Cerebellar cortex (tissue), 1 donor: ENCODE measurements at regions not wholly inside any gene's neighbourhood (a gene's known extent, or its start where the extent isn't known, plus 50 kb on each side); places are given as distances from the start of the nearest gene placed in this dataset.
"Not testable (repeated sequence)": the region's sequence is repeated elsewhere in the genome, so short reads cannot be mapped to it uniquely, and the experiment has no call there.

Experiments
- DNase-seq: peaks from one replicate; pipeline ENCODE4 v3.0.0-alpha.2; 2015; ENCODE audit warnings: low spot score

DNA sequence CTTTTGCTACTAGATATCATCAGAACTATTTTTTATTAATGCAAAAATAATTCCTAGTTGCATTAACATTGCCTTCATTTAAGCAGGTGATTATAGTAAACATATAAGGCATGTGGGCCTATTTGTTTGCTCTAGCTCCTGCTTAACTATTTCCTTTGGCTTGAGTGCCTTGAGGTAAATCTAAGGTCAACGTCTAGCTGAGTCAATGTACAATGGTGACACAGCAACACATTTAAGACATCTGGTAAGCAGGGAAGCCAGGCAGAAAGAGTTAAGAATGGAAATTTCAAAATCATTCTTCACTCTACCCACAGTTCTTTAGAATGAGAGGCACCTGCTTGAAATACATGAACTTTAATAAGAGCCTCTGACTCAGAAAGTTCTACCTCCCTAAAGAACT, 111.9 kb upstream of the FST start:
- no peak for DNase-seq

DNA sequence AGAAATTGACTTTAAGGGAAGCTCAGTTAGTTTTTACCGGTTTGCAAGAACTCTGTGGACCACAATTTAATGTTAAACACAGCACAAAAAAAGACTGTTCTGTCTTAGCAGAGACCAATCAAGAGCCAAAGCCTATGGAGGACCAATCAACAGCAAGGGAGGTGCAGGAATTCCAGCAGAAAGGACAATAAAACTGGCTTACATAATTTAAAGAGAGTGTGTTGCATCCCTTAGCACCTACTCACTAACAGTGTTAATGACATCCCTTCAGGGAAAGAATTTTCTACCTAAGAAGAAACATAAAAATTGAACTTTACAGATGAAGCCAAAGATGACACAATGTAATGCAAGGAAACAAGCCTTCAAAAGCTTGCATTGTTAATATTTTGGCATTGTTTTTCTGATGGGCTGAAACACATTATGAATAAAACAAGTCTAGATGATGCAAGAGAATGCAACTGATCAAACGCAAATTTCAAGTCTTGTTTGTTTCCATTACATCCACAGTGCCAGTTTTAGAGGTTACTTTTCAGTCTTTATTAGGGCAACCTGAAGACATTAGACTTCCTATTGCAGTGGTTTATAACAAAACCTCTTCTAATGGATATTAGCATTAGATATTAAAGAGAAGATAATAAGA, 111.3 kb upstream of the FST start:
- no peak for DNase-seq

DNA sequence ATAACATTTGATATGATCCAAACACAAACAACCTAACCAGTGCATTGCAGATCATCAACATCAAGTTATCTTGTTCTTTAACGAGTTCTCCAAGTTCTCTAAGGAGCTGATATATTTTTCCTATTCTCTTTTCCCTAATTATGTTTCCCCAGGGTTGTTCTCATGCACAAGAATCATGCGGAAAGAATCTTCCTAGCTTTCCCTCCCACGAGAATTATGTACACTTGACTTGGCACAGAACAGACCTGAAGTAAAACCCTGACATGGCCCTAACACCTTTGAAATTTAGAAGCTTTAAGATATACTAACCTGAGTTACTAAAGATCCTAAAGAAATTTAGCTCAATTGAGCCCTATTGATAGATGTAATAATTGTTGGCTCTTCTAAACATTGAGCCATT, 110.7 kb upstream of the FST start:
- no peak for DNase-seq

- DNase-seq: no peak
Measured at GRCh38 chr5:53373451-53374158, 106.8 kb upstream of the FST start.

DNA sequence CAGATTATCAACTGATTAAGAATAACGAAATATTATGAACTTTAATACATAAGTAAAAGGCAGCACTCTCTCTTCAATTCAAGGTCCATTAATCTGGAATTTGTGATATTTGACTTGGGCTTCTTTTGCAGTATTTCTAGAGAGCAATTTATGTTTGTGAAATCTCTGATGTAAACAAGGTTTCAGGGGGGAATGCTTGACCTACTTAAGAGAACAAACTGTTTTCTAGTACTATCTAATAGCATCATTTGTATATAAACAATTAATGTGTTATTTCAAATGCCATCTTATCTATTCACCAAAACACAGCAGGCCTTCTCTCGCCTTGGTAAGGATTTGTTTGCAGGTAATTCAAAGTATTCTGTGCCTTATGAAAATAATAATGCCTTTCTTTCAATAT, 103.6 kb upstream of the FST start:
- no peak for DNase-seq

- no peak for DNase-seq
Measured at GRCh38 chr5:53378190-53378589, 102.2 kb upstream of the FST start.

DNA sequence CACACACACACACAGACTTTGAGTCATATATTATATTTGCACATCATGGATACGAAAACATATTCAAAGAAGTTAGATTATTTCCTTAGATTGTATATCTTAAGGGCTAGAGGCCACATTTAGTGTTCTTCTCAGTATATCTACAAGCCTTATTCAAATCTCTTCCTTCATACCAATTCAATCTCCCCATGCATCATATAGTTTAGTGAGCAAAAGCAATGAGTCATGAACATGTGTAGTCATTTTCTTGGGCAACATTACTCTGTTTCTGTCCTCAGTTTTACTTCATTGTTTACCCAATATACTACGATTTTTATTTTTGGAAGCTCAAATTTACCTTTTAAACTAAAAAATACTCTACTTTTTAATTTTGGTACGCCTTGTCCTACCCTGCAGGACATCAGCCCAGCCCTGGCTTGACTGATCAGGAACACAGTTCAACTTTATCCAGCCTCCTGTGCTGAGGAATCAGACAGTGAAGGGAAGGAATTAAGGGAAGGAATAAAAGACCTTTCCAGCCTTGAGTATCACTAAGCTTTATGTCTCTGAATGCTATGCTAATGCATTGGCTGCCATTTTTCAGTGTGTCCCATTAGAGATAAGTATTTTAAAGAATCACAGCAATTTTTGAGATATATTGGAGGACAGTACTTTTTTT, 101.7 kb upstream of the FST start:
- DNase-seq: no peak

- DNase-seq: no peak
Measured at GRCh38 chr5:53386341-53386740, 94.1 kb upstream of the FST start.

- no peak for DNase-seq
Measured at GRCh38 chr5:53389093-53389492, 91.3 kb upstream of the FST start.

- no peak for DNase-seq
Measured at GRCh38 chr5:53392073-53392472, 88.4 kb upstream of the FST start.

DNA sequence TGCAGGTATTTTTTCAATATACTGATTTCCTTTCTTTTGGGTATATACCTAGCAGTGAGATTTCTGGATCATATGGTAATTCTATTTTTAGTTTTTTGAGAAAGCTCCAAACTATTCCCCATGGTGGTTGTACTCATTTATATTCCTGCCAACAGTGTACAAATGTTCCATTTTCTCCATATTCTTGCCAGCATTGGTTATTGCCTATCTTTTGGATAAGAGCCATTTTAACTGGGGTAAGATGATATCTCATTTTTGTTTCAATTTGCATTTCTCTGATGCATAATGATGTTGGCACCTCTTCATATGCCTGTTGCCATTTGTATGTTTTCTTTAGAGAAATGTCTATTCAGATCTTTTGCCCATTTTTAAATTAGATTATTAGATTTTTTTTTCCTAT, 85.6 kb upstream of the FST start:
- DNase-seq: no peak

GRCh38 chr5:53397141-53397757, 83.2 kb upstream of the FST start:
- DNase-seq: no peak

DNA sequence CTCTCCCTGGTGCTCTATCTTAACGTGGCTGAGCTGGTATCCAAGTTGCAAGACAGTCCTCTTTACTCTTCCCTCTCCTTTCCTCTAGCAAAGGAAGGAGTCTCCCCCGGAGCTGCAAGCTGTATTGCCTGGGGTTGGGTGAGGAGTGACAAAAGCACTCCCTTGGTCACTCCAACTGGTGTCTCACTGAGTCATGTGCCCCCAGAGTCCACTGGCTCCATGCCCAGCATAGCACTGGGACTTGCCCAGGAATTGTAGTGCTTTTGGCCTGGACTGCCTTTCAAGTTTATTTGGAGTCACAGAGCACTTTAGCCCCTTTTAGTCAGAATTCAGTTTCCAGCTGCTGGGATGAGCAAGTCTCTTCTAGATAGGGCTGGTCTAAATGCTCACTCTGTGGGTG, 82.6 kb upstream of the FST start:
- no peak for DNase-seq

DNA sequence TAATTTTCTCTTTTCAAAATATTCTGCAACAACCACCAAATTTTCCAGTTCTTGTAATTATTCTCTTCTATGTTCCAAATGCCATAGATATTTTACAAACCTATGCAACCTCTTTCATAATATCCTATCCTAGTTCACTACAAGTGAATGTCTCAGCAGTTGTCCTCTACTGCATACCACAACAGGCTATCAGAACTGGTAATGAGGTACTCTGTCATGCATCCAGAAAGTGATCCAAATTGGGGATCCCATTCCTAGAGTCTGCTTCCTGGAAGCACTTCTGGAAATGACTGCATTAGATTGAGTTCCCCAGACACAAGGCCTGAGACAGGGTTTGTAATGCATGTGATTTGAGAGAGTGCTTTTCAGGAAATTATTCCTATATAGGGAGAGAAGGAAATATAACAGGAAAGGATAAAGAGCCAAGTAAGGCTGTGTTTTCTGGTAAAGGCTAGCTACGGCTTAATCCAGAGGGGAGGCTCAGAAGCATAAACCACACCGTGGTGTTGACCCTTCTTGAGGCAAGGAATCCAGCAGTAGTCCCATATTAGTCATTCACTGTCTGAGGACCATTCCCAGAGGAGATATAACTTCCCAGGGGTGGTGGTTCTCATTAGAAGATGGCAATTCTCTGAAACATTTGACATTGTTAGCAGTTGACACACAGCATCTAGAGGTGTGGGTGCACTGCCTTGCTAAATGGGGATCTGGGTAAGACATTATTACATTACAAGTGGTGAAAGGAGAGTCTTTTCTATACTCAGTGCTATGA, 80.3 kb upstream of the FST start:
- DNase-seq: no peak

DNA sequence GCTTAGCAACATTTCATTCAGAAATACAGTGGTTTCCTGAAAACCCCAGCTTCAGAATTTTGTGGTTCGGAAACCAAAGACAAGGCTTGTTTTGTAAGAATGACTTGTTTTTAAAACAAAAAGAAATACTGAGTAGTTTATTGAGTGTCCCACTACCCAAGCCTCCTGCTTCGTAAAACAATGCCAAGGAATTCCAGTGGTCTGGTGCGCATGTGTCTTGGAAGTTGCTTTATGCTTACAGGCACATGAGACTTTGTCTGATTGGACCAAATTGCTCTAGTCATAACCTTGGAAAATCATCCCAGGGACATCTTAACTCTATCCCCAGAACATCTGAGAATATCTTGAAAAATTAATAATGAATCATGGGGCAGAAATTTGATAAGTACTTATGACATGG, 77.1 kb upstream of the FST start:
- no peak for DNase-seq

DNA sequence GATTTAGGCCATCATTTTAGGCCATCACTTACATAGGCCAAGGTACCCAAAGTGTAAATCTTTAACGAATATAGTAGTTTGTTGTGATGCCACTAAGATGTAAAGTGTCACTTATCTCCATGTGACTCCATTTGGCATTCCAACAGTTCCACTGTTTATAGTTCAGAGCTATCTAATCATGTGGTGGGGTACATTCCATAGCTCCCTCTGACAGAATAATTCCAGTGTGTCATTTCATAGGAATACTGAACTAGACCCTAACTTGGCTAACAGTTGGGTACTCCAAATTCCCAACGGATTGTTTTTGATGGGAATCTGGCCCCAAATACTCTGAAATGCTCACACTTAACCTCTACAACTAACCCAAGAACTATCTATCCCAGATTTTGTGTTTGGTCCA, 76.7 kb upstream of the FST start:
- DNase-seq: no peak

DNA sequence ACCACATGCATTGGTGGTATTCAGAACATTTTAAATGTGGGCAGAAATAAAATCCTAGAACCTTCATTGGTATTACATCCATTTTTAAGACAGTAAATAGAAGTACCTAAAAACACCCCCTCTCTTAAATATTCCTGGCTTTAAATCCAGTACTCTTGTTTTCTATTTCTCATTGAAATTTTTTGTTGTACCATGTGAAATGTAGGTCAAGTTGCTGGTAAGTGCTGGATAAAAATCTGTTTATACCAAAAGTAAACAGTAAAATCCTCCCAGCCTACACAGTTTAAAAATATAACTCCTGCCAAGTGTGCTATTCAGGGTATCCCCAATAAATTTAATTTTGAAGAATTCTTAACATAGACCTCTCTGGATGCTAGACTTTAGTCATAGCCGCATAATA, 75.0 kb upstream of the FST start:
- DNase-seq: no peak

DNA sequence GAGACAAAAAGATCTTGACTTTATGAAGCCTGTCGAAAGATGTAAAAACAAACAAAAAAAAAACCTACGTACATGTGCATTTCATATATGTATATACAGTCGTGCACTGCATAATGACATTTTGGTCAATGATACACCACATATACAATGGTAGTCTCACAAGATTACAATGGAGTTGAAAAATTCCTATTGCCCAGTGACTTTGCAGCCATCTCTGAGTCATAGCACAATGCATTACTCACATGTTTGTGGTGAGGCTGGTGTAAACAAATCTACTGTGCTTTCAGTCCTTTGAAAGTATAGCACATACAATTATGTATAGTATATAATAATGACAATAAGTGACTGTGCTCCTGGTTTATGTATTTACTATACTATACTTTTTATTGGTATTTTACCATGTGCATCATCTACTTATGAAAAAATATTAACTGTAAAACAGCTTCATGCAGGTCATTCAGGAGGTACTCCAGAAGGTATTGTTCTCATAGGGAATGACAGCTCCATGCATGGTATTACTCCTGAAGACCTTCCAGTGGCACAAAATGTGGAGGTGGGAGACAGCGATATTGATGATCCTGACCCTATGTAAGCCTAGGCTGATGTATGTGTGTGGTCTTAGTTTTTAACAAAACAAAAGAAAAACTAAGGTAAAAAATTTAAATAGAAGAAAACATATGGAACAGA, 73.7 kb upstream of the FST start:
- DNase-seq: no peak

- DNase-seq: no peak
Measured at GRCh38 chr5:53407373-53407772, 73.1 kb upstream of the FST start.

DNA sequence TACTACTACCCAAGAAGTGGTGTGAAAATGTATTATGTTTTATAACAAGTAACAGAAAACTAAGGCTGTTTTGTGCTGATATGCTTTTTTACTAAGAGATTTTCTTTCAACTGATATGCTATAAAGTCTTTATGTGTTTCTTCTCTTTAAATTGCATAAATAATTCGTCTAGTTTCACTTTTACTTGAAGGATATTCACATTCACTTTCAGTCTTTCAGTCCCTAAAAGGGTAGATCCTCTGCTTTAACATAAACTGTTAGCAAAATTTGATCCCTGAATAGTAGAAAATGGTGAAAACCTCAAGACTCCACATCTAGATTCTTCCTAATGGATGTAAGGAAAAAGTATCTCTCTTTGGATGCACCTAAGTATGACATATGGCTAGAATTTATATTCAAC, 69.0 kb upstream of the FST start:
- DNase-seq: no peak

DNA sequence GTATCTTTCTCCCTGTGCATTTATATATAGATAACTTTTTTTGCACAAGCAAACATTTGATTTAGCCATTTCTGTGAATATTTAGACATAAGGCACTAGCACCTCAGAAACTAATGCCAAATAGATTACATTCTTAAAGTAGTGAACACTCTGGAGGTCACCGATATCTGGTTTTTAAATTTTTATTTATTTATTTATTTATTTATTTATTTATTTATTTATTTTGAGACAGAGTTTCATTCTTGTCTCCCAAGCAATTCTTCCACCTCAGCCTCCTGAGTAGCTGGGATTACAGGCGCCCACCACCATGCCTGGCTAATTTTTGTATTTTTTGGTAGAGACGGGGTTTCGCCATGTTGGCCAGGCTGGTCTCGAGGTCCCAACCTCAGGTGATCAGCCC, 67.9 kb upstream of the FST start:
- DNase-seq: not testable (repeated sequence)
